ENCODE measurements at regions not wholly inside any gene's neighbourhood (a gene's known extent, or its start where the extent isn't known, plus 50 kb on each side); places are given as distances from the start of the nearest gene placed in this dataset.

DNA sequence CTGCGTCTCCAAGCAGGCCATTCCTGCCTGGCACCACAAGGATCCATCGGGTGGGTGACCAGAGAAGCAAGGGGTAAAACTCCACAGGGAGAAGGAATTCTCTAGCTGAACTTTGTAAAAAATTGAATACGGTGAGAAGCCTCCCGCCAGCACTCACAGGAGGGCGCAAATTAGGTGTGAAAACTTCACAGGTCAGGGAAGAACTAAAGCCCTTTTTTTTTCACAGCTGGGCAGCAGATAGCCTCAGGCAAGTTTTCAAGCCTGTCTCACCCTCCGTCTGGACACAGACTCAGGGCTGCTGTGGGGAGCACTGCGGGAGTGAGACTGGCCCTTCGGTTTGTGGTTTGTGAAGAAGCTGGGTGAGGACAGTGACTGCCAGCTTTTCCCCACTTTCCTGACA, 224.1 kb upstream of the FGF16 start:
- TF ChIP-seq, protein P1, sequence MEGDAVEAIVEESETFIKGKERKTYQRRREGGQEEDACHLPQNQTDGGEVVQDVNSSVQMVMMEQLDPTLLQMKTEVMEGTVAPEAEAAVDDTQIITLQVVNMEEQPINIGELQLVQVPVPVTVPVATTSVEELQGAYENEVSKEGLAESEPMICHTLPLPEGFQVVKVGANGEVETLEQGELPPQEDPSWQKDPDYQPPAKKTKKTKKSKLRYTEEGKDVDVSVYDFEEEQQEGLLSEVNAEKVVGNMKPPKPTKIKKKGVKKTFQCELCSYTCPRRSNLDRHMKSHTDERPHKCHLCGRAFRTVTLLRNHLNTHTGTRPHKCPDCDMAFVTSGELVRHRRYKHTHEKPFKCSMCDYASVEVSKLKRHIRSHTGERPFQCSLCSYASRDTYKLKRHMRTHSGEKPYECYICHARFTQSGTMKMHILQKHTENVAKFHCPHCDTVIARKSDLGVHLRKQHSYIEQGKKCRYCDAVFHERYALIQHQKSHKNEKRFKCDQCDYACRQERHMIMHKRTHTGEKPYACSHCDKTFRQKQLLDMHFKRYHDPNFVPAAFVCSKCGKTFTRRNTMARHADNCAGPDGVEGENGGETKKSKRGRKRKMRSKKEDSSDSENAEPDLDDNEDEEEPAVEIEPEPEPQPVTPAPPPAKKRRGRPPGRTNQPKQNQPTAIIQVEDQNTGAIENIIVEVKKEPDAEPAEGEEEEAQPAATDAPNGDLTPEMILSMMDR (IDR thresholded peaks at IDR 0.05): no peak
- no peak for TF ChIP-seq POLR2A (IDR thresholded peaks at IDR 0.05)

Measured in testis (tissue), 2 donors.